Loucy (cell line): ENCODE measurements at regions not wholly inside any gene's neighbourhood (a gene's known extent, or its start where the extent isn't known, plus 50 kb on each side); places are given as distances from the start of the nearest gene placed in this dataset.

ENCODE experiments used
- H2AFZ ChIP-seq: fragments of 200-600 bp; sonication (generic); 2 replicates; pipeline ENCODE4 v1.6.0; 2016; ENCODE audit warnings: antibody characterized with exemption, mild to moderate bottlenecking, low read length, moderate library complexity
- H3F3A ChIP-seq: fragments of 200-600 bp; 2 replicates; pipeline ENCODE4 v1.6.0; 2016; ENCODE audit warnings: antibody characterized with exemption, low read depth, mild to moderate bottlenecking
- H3K27me3 ChIP-seq: fragments of 200-600 bp; sonication (generic); 2 replicates; pipeline ENCODE4 v1.6.1; 2014; ENCODE audit warnings: low read length, mild to moderate bottlenecking; ENCODE audit not compliant: insufficient read depth, poor library complexity, severe bottlenecking
- H3K36me3 ChIP-seq: fragments of 200-600 bp; sonication (generic); 2 replicates; pipeline ENCODE4 v1.6.1; 2016; ENCODE audit warnings: low read length; ENCODE audit not compliant: insufficient read depth
- H3K4me1 ChIP-seq: fragments of 200-600 bp; sonication (generic); 2 replicates; pipeline ENCODE4 v1.5.1; 2014; ENCODE audit warnings: low read length, mild to moderate bottlenecking; ENCODE audit not compliant: insufficient read depth, poor library complexity, severe bottlenecking
- H3K4me2 ChIP-seq: fragments of 200-600 bp; sonication (generic); 2 replicates; pipeline ENCODE4 v1.6.0; 2014; ENCODE audit warnings: antibody characterized with exemption, low read length, low read depth, mild to moderate bottlenecking; ENCODE audit not compliant: poor library complexity, severe bottlenecking
- H3K4me3 ChIP-seq: fragments of 200-600 bp; sonication (generic); 2 replicates; pipeline ENCODE4 v1.5.1; 2014; ENCODE audit warnings: low read length, mild to moderate bottlenecking, mixed read lengths; ENCODE audit not compliant: poor library complexity, severe bottlenecking
- H3K79me2 ChIP-seq: fragments of 200-600 bp; sonication (generic); 2 replicates; pipeline ENCODE4 v1.6.1; 2014; ENCODE audit warnings: low read length; ENCODE audit not compliant: insufficient read depth
- H3K9ac ChIP-seq: fragments of 200-600 bp; sonication (generic); 2 replicates; pipeline ENCODE4 v1.6.0; 2014; ENCODE audit warnings: mild to moderate bottlenecking, low read depth, low read length, moderate library complexity; ENCODE audit not compliant: poor library complexity, severe bottlenecking
- H3K9me2 ChIP-seq: fragments of 200-600 bp; sonication (generic); replicated peaks from 2 replicates; pipeline ENCODE4 v1.6.1; 2016; ENCODE audit warnings: low read depth, low read length, mixed read lengths
- H3K9me3 ChIP-seq: fragments of 200-600 bp; sonication (generic); 2 replicates; pipeline ENCODE4 v1.6.1; 2014; ENCODE audit warnings: mild to moderate bottlenecking, antibody characterized with exemption, low read length, low read depth; ENCODE audit not compliant: insufficient read depth
- H4K20me1 ChIP-seq: fragments of 200-600 bp; sonication (generic); 2 replicates; pipeline ENCODE4 v1.6.0; 2014; ENCODE audit warnings: antibody characterized with exemption, low read length, mild to moderate bottlenecking; ENCODE audit not compliant: insufficient read depth, poor library complexity, severe bottlenecking
- CTCF ChIP-seq: fragments of 200-600 bp; sonication (generic); conservative IDR thresholded peaks from 2 replicates; pipeline ENCODE4 v1.5.1; 2014; ENCODE audit warnings: mild to moderate bottlenecking, antibody characterized with exemption, low read length
- EZH2phosphoT487 ChIP-seq: fragments of 200-600 bp; IDR thresholded peaks from 2 replicates; pipeline ENCODE4 v1.6.1; 2018; ENCODE audit warnings: antibody characterized with exemption, mild to moderate bottlenecking, moderate library complexity, borderline replicate concordance

GRCh38 chr2:17263570-17263968, 254.7 kb downstream of the RAD51AP2 start:
- H3K79me2 ChIP-seq: no peaks in the 10 kb centered on the region
- no peaks in the 10 kb centered on the region for H3K4me1 ChIP-seq
- no peaks in the 10 kb centered on the region for H3K27me3 ChIP-seq
- H3K9me2 ChIP-seq: no peaks in the 10 kb centered on the region
- H3K9me3 ChIP-seq: no peaks in the 10 kb centered on the region
- no peak overlapping the region for H3K4me2 ChIP-seq
- no peaks in the 10 kb centered on the region for H3F3A ChIP-seq
- H3K36me3 ChIP-seq: no peaks in the 10 kb centered on the region
- H3K4me3 ChIP-seq: no peak overlapping the region
- TF ChIP-seq EZH2phosphoT487 (no peak), CTCF (no peak)
- no peak overlapping the region for H3K9ac ChIP-seq
- H4K20me1 ChIP-seq: no peaks in the 10 kb centered on the region
- H2AFZ ChIP-seq: no peak overlapping the region

- H3K79me2 ChIP-seq: no peaks in the 10 kb centered on the region
Measured at GRCh38 chr2:17262854-17263569, 255.2 kb downstream of the RAD51AP2 start.

DNA sequence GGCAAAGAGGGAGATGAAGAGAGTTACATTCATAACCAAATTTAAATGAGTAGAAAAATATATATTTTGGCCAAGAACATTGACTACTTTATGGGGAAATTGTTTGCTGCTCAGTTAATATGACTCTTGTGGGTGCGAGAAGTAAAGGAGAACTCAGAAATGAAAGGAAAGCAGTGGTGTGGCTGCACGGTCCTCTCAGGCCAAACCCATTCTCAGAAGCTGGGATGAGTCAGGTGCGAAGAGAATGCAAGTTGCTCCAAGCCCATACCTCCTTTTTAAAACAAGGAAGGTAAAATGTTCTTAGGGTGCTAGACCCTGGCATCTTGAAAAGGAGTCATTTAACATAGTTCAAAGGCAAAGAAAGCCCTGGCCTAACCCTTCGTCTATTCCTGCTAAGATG, 258.6 kb downstream of the RAD51AP2 start:
- no peaks in the 10 kb centered on the region for H3K36me3 ChIP-seq
- H3K9me2 ChIP-seq: no peaks in the 10 kb centered on the region
- no peak overlapping the region for H3K4me2 ChIP-seq
- H4K20me1 ChIP-seq: no peaks in the 10 kb centered on the region
- H3K4me1 ChIP-seq: no peaks in the 10 kb centered on the region
- no peak overlapping the region for H3K9ac ChIP-seq
- H3K9me3 ChIP-seq: no peaks in the 10 kb centered on the region
- H3F3A ChIP-seq: no peaks in the 10 kb centered on the region
- H3K4me3 ChIP-seq: no peak overlapping the region
- H3K27me3 ChIP-seq: no peaks in the 10 kb centered on the region
- TF ChIP-seq EZH2phosphoT487 (no peak), CTCF (no peak)
- no peaks in the 10 kb centered on the region for H3K79me2 ChIP-seq
- no peak overlapping the region for H2AFZ ChIP-seq

More at GRCh38 chr2:17262854-17263569, 255.2 kb downstream of the RAD51AP2 start:
- no peaks in the 10 kb centered on the region for H3K9me2 ChIP-seq
- TF ChIP-seq EZH2phosphoT487: no peak
- no peak for TF ChIP-seq CTCF
- no peaks in the 10 kb centered on the region for H4K20me1 ChIP-seq
- H3K4me3 ChIP-seq: no peak overlapping the region
- no peak overlapping the region for H3K9ac ChIP-seq
- no peaks in the 10 kb centered on the region for H3K4me1 ChIP-seq
- no peak overlapping the region for H3K4me2 ChIP-seq
- H3K36me3 ChIP-seq: no peaks in the 10 kb centered on the region
- H3K27me3 ChIP-seq: no peaks in the 10 kb centered on the region
- H3K9me3 ChIP-seq: no peaks in the 10 kb centered on the region
- H3F3A ChIP-seq: no peaks in the 10 kb centered on the region
- H2AFZ ChIP-seq: no peak overlapping the region
